ENCODE measurements at regions not wholly inside any gene's neighbourhood (a gene's known extent, or its start where the extent isn't known, plus 50 kb on each side); places are given as distances from the start of the nearest gene placed in this dataset.

DNA sequence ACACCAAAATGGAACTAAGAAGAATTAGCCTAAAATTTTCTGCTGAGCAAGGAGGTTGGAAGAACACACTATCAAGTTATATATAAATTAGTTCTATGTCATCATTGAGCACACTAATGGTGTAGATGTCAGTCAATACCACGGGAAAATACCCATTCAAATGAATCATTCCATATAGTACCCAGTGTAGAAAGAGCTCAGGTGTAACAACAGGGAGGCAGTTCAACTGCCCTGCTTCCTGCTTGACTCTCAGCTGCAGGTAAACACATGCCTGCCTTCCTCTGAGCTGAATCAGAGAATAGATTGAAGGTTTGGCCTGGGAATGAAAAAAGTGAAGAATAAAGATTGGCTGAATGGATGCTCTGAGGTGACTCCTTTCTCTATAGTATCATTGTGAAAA lies 1088.0 kb downstream of the AGBL1 start:
- H3K27ac ChIP-seq = no peak overlapping the region
- no peak for TF ChIP-seq HOXB5 (CRISPR knock-in tag; IDR thresholded peaks at IDR 0.05)
- TF ChIP-seq, protein P1, sequence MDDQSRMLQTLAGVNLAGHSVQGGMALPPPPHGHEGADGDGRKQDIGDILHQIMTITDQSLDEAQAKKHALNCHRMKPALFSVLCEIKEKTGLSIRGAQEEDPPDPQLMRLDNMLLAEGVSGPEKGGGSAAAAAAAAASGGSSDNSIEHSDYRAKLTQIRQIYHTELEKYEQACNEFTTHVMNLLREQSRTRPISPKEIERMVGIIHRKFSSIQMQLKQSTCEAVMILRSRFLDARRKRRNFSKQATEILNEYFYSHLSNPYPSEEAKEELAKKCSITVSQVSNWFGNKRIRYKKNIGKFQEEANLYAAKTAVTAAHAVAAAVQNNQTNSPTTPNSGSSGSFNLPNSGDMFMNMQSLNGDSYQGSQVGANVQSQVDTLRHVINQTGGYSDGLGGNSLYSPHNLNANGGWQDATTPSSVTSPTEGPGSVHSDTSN (IDR thresholded peaks at IDR 0.05) = no peak
- no peak for TF ChIP-seq HDAC2 (IDR thresholded peaks at IDR 0.05)
- TF ChIP-seq JUN (IDR thresholded peaks at IDR 0.05) = no peak
- no peak for TF ChIP-seq ELK1 (IDR thresholded peaks at IDR 0.05; ENCODE audit: low read depth, low read length)
- no peak for TF ChIP-seq ZNF302 (CRISPR knock-in tag; IDR thresholded peaks at IDR 0.05)
- TF ChIP-seq, protein P2, sequence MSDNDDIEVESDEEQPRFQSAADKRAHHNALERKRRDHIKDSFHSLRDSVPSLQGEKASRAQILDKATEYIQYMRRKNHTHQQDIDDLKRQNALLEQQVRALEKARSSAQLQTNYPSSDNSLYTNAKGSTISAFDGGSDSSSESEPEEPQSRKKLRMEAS (IDR thresholded peaks at IDR 0.05) = no peak
- TF ChIP-seq FOSL2 (IDR thresholded peaks at IDR 0.05) = no peak
- TF ChIP-seq FOSL2 (CRISPR knock-in tag; IDR thresholded peaks at IDR 0.05) = no peak
- no peak for TF ChIP-seq RNF2 (IDR thresholded peaks at IDR 0.05; ENCODE audit: borderline replicate concordance, low read depth)
- TF ChIP-seq GATA3 (IDR thresholded peaks at IDR 0.05; ENCODE audit: borderline replicate concordance) = no peak
- TF ChIP-seq CEBPB (IDR thresholded peaks at IDR 0.05) = no peak
- H3K4me2 ChIP-seq = no peak overlapping the region
- DNase-seq (ENCODE audit: low read depth in 1 of 2, low spot score in 1 of 2) (no peak), ATAC-seq (no peak), FAIRE-seq (no peak)
- POLR2A ChIA-PET = no interaction called here
- H3K4me1 ChIP-seq = no peaks in the 10 kb centered on the region
- H3K4me3 ChIP-seq = no peak overlapping the region
- no peaks in the 10 kb centered on the region; the same call in 2 of the 3 replicates for H3K9me3 ChIP-seq
- WGBS (ENCODE audit: missing lambda C conversion rate) = 0% methylated on average over 1 of the region's 1 CpG
- CTCF ChIA-PET = interaction anchor here (1.5 kb wide), 1 partner anchor 17 kb away, joined by 3 read pairs; no protein-coding TSS in a partner anchor

DNA sequence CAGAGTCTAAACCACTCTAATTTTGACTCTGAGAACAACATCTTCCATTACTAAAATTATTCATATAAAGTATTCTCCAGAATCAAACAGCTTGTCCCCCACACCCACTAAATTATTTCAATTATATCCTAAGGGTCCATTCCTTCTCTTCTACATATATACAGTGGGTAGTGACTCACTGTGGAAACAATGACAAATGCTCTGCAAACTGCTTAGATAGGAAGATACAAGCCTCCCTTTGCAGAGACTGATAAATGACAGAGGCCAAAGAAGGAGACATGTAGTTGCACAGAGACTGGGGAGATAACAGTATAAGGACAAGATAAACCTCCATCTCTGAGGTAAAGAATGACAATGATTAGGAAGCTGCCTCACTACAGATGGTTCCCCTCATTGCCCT lies 1087.4 kb downstream of the AGBL1 start:
- TF ChIP-seq ATOH8 (CRISPR knock-in tag; IDR thresholded peaks at IDR 0.05; ENCODE audit: low read depth) (no peak), ZC3H11A (IDR thresholded peaks at IDR 0.05) (no peak), GATA3 (IDR thresholded peaks at IDR 0.05; ENCODE audit: borderline replicate concordance) (no peak), PHF8 (IDR thresholded peaks at IDR 0.05; ENCODE audit: borderline replicate concordance, low read depth) (no peak), HOXB13 (CRISPR knock-in tag; IDR thresholded peaks at IDR 0.05; ENCODE audit: low read depth) (no peak), HEYL (CRISPR knock-in tag; IDR thresholded peaks at IDR 0.05) (no peak), JUN (IDR thresholded peaks at IDR 0.05) (no peak), FOXS1 (CRISPR knock-in tag; IDR thresholded peaks at IDR 0.05) (no peak), RARB (CRISPR knock-in tag; IDR thresholded peaks at IDR 0.05) (no peak), CEBPB (IDR thresholded peaks at IDR 0.05) (no peak), NFE2L2 (conservative IDR thresholded peaks at IDR 0.05; ENCODE audit: low read length) (no peak), HDAC2 (IDR thresholded peaks at IDR 0.05) (no peak), FOSB (CRISPR knock-in tag; IDR thresholded peaks at IDR 0.05) (no peak), POLR2A (IDR thresholded peaks at IDR 0.05; ENCODE audit: low read length) (no peak), POLR2AphosphoS2 (conservative IDR thresholded peaks at IDR 0.05; ENCODE audit: low read length) (no peak), ZNF302 (CRISPR knock-in tag; IDR thresholded peaks at IDR 0.05) (no peak)
- TF ChIP-seq, protein P3, sequence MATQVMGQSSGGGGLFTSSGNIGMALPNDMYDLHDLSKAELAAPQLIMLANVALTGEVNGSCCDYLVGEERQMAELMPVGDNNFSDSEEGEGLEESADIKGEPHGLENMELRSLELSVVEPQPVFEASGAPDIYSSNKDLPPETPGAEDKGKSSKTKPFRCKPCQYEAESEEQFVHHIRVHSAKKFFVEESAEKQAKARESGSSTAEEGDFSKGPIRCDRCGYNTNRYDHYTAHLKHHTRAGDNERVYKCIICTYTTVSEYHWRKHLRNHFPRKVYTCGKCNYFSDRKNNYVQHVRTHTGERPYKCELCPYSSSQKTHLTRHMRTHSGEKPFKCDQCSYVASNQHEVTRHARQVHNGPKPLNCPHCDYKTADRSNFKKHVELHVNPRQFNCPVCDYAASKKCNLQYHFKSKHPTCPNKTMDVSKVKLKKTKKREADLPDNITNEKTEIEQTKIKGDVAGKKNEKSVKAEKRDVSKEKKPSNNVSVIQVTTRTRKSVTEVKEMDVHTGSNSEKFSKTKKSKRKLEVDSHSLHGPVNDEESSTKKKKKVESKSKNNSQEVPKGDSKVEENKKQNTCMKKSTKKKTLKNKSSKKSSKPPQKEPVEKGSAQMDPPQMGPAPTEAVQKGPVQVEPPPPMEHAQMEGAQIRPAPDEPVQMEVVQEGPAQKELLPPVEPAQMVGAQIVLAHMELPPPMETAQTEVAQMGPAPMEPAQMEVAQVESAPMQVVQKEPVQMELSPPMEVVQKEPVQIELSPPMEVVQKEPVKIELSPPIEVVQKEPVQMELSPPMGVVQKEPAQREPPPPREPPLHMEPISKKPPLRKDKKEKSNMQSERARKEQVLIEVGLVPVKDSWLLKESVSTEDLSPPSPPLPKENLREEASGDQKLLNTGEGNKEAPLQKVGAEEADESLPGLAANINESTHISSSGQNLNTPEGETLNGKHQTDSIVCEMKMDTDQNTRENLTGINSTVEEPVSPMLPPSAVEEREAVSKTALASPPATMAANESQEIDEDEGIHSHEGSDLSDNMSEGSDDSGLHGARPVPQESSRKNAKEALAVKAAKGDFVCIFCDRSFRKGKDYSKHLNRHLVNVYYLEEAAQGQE (IDR thresholded peaks at IDR 0.05) = no peak
- TF ChIP-seq, protein P4, sequence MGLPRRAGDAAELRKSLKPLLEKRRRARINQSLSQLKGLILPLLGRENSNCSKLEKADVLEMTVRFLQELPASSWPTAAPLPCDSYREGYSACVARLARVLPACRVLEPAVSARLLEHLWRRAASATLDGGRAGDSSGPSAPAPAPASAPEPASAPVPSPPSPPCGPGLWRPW (IDR thresholded peaks at IDR 0.05) = no peak
- ATAC-seq (no peak), DNase-seq (ENCODE audit: low read depth in 1 of 2, low spot score in 1 of 2) (no peak), FAIRE-seq (no peak)
- H3K4me1 ChIP-seq = no peaks in the 10 kb centered on the region
- ChIA-PET POLR2A (no interaction called here), CTCF (interaction anchor here (1.5 kb wide), 1 partner anchor 17 kb away, joined by 3 read pairs; no protein-coding TSS in a partner anchor)
- H3K4me3 ChIP-seq = no peak overlapping the region
- no peak overlapping the region for H3K4me2 ChIP-seq
- H3K9me3 ChIP-seq = no peaks in the 10 kb centered on the region; the same call in 2 of the 3 replicates
- H3K27ac ChIP-seq = no peak overlapping the region
